GM12878 (cell line): ENCODE measurements at regions not wholly inside any gene's neighbourhood (a gene's known extent, or its start where the extent isn't known, plus 50 kb on each side); places are given as distances from the start of the nearest gene placed in this dataset.

Experiments used
- CBFB ChIP-seq: IDR thresholded peaks from 2 replicates; pipeline ENCODE4 v1.6.1; 2016; ENCODE audit warnings: antibody characterized with exemption, low read depth
- CEBPB ChIP-seq, 2 experiments: fragments of 150-350 bp in 1 of 2; IDR thresholded peaks; 2 replicates each; pipeline ENCODE4 v1.6.1; 2012 to 2014; ENCODE audit warnings: low read depth in 2 of 2, low read length in 2 of 2, borderline replicate concordance in 1 of 2, inconsistent platforms in 1 of 2
- CHD4 ChIP-seq: fragments of 200-600 bp; sonication (generic); IDR thresholded peaks from 2 replicates; pipeline ENCODE4 v1.6.1; 2016; ENCODE audit warnings: mild to moderate bottlenecking
- EP300 ChIP-seq, 2 experiments: fragments of 150-350 bp in 1 of 2; IDR thresholded peaks; 2 replicates each; pipeline ENCODE4 v1.6.1; 2011 to 2012; ENCODE audit warnings: low read depth in 2 of 2, low read length in 2 of 2, borderline replicate concordance in 1 of 2, improper control_type of control experiment in 1 of 2, inconsistent platforms in 1 of 2; ENCODE audit not compliant: control insufficient read depth in 1 of 2
- IKZF2 ChIP-seq, 2 experiments: fragments of 450-650 bp; IDR thresholded peaks; 2 replicates each; pipeline ENCODE4 v1.6.1; 2017; ENCODE audit warnings: mild to moderate bottlenecking in 2 of 2, moderate library complexity in 2 of 2
- JUNB ChIP-seq: IDR thresholded peaks from 2 replicates; pipeline ENCODE4 v1.6.1; 2016; ENCODE audit warnings: antibody characterized with exemption, mild to moderate bottlenecking
- MTA2 ChIP-seq: fragments of 450-650 bp; IDR thresholded peaks from 2 replicates; pipeline ENCODE4 v1.6.1; 2016; ENCODE audit warnings: low read depth, mild to moderate bottlenecking, moderate library complexity
- MTA3 ChIP-seq: IDR thresholded peaks from 2 replicates; pipeline ENCODE4 v1.6.1; 2012; ENCODE audit warnings: low read length, inconsistent platforms, borderline replicate concordance
- MYB ChIP-seq: fragments of 150-350 bp; IDR thresholded peaks from 2 replicates; pipeline ENCODE4 v1.6.1; 2014; ENCODE audit warnings: mild to moderate bottlenecking, low read depth, low read length, borderline replicate concordance
- NBN ChIP-seq: fragments of 450-650 bp; IDR thresholded peaks from 2 replicates; pipeline ENCODE4 v1.6.1; 2016
- NFYB ChIP-seq: IDR thresholded peaks from 2 replicates; pipeline ENCODE4 v1.6.1; 2011; ENCODE audit warnings: low read depth, mild to moderate bottlenecking, low read length, improper control_type of control experiment, moderate library complexity; ENCODE audit not compliant: insufficient read depth
- PML ChIP-seq: IDR thresholded peaks from 2 replicates; pipeline ENCODE4 v1.6.1; 2012; ENCODE audit warnings: low read length, inconsistent platforms
- POLR2AphosphoS5 ChIP-seq: IDR thresholded peaks from 2 replicates; pipeline ENCODE4 v1.6.1; 2011; ENCODE audit warnings: mild to moderate bottlenecking, low read length, inconsistent platforms
- RFX5 ChIP-seq: IDR thresholded peaks from 2 replicates; pipeline ENCODE4 v1.6.1; 2011; ENCODE audit warnings: low read depth, low read length, improper control_type of control experiment
- SIN3A ChIP-seq: IDR thresholded peaks from 2 replicates; pipeline ENCODE4 v1.6.1; 2012; ENCODE audit warnings: low read depth, low read length, improper control_type of control experiment
- SMAD5 ChIP-seq: IDR thresholded peaks from 2 replicates; pipeline ENCODE4 v1.6.1; 2016; ENCODE audit warnings: antibody characterized with exemption, low read depth
- SREBF1 ChIP-seq: IDR thresholded peaks from 2 replicates; pipeline ENCODE4 v1.6.1; 2012; ENCODE audit warnings: mild to moderate bottlenecking, low read length
- STAT3 ChIP-seq: IDR thresholded peaks from 2 replicates; pipeline ENCODE4 v1.6.1; 2011; ENCODE audit warnings: low read depth, low read length, improper control_type of control experiment
- TCF12 ChIP-seq: IDR thresholded peaks from 2 replicates; pipeline ENCODE4 v1.6.1; 2011; ENCODE audit warnings: low read depth, mild to moderate bottlenecking, low read length
- TCF3 ChIP-seq: IDR thresholded peaks from 2 replicates; pipeline ENCODE4 v1.6.1; 2012; ENCODE audit warnings: low read depth, mild to moderate bottlenecking, low read length, borderline replicate concordance; ENCODE audit not compliant: insufficient read depth
- WRNIP1 ChIP-seq: IDR thresholded peaks from 2 replicates; pipeline ENCODE4 v1.6.1; 2011; ENCODE audit warnings: low read depth, low read length, improper control_type of control experiment, borderline replicate concordance
- TF ChIP-seq, protein P1 (sequence below): fragments of 450-650 bp; IDR thresholded peaks from 2 replicates; pipeline ENCODE4 v1.6.1; 2016; ENCODE audit warnings: mild to moderate bottlenecking
- TF ChIP-seq, protein P2 (sequence below): fragments of 450-650 bp; IDR thresholded peaks from 2 replicates; pipeline ENCODE4 v1.6.1; 2017; ENCODE audit warnings: antibody characterized with exemption, mild to moderate bottlenecking, moderate library complexity
- TF ChIP-seq, protein P3 (sequence below): fragments of 450-650 bp; IDR thresholded peaks from 2 replicates; pipeline ENCODE4 v1.6.1; 2014; ENCODE audit warnings: mild to moderate bottlenecking
- TF ChIP-seq, protein P4 (sequence below): fragments of 450-650 bp; IDR thresholded peaks from 2 replicates; pipeline ENCODE4 v1.6.1; 2017; ENCODE audit warnings: low read depth, mild to moderate bottlenecking, moderate library complexity

DNA sequence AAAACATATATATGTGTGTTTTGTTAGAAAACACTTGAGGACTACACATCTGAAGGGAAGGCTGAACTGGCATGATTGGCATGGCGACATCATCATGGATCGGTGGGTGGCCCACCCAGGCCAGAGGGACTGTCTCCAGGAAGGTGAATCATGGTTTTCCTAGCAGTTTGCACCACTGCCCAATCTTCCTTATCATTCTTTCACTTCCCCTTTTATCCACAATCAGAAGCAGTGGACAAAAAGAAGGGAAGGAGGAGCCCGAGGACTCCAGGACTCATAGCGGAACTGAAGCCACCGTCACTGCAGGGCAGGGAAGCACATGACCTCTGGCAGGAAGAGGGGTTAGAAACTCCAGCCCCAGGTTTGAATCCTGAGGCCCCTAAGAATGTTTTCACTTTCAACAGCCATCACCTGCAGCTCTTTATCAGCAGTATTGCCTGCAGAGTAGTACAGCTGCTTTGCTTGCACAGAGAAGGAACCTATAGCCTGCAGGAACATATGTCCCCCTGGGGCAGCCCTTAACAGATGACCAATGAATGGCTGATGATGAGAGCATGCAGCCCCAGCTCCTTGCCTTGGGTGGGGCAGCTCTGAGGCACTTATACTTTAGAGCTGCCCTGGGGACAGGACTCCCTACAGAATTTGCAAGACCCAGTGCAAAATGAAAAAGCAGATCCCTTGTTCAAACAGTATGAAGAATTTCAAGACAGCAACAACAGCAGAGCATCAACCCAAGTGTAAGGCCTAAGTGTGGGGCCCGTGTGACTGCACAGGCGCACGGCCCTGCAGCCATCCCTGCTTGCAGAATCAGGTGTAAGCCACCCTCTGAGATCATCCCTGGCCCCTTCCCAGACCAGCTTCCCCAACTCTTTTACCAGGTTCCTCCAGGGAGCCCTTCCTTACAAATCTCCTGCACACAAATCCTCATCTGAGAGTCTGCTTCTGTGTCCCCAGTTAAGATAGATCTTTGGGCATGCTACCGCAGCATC is 241.8 kb upstream of the IRF2BP2 start (continued):
- TF ChIP-seq, protein P1, sequence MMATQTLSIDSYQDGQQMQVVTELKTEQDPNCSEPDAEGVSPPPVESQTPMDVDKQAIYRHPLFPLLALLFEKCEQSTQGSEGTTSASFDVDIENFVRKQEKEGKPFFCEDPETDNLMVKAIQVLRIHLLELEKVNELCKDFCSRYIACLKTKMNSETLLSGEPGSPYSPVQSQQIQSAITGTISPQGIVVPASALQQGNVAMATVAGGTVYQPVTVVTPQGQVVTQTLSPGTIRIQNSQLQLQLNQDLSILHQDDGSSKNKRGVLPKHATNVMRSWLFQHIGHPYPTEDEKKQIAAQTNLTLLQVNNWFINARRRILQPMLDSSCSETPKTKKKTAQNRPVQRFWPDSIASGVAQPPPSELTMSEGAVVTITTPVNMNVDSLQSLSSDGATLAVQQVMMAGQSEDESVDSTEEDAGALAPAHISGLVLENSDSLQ = peak; percentile 69
- TF ChIP-seq EP300 (IDR thresholded peaks at IDR 0.05; ENCODE audit: borderline replicate concordance in 1 of 2, control insufficient read depth in 1 of 2, low read depth in 2 of 2, low read length in 2 of 2) (no peak), CHD4 (no peak), SMAD5 (no peak), MTA2 (peak; percentile 58), TCF3 (no peak), JUNB (peak; percentile 11; the same call in 1 of the 2 replicates), SREBF1 (no peak), SIN3A (no peak), NFYB (peak; percentile 54; the same call in 1 of the 2 replicates), CEBPB (IDR thresholded peaks at IDR 0.05; ENCODE audit: borderline replicate concordance in 1 of 2, low read depth in 2 of 2, low read length in 2 of 2) (no peak), CBFB (no peak), TCF12 (0 out of 2 replicates have a peak, but pooled peaks have one; percentile 37), MTA3 (0 out of 2 replicates have a peak, but pooled peaks have one; percentile 29), POLR2AphosphoS5 (no peak), RFX5 (no peak), STAT3 (no peak), NBN (peak; percentile 38; the same call in 1 of the 2 replicates), MYB (no peak), PML (no peak), WRNIP1 (0 out of 2 replicates have a peak, but pooled peaks have one; percentile 32), IKZF2 (IDR thresholded peaks at IDR 0.05) (peak; percentile 91 to 93)
- TF ChIP-seq, protein P2, sequence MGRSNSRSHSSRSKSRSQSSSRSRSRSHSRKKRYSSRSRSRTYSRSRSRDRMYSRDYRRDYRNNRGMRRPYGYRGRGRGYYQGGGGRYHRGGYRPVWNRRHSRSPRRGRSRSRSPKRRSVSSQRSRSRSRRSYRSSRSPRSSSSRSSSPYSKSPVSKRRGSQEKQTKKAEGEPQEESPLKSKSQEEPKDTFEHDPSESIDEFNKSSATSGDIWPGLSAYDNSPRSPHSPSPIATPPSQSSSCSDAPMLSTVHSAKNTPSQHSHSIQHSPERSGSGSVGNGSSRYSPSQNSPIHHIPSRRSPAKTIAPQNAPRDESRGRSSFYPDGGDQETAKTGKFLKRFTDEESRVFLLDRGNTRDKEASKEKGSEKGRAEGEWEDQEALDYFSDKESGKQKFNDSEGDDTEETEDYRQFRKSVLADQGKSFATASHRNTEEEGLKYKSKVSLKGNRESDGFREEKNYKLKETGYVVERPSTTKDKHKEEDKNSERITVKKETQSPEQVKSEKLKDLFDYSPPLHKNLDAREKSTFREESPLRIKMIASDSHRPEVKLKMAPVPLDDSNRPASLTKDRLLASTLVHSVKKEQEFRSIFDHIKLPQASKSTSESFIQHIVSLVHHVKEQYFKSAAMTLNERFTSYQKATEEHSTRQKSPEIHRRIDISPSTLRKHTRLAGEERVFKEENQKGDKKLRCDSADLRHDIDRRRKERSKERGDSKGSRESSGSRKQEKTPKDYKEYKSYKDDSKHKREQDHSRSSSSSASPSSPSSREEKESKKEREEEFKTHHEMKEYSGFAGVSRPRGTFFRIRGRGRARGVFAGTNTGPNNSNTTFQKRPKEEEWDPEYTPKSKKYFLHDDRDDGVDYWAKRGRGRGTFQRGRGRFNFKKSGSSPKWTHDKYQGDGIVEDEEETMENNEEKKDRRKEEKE = no peak
- TF ChIP-seq, protein P3, sequence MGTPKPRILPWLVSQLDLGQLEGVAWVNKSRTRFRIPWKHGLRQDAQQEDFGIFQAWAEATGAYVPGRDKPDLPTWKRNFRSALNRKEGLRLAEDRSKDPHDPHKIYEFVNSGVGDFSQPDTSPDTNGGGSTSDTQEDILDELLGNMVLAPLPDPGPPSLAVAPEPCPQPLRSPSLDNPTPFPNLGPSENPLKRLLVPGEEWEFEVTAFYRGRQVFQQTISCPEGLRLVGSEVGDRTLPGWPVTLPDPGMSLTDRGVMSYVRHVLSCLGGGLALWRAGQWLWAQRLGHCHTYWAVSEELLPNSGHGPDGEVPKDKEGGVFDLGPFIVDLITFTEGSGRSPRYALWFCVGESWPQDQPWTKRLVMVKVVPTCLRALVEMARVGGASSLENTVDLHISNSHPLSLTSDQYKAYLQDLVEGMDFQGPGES = no peak
- TF ChIP-seq, protein P4, sequence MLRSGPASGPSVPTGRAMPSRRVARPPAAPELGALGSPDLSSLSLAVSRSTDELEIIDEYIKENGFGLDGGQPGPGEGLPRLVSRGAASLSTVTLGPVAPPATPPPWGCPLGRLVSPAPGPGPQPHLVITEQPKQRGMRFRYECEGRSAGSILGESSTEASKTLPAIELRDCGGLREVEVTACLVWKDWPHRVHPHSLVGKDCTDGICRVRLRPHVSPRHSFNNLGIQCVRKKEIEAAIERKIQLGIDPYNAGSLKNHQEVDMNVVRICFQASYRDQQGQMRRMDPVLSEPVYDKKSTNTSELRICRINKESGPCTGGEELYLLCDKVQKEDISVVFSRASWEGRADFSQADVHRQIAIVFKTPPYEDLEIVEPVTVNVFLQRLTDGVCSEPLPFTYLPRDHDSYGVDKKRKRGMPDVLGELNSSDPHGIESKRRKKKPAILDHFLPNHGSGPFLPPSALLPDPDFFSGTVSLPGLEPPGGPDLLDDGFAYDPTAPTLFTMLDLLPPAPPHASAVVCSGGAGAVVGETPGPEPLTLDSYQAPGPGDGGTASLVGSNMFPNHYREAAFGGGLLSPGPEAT = peak; percentile 81
